Stimulated activated CD8-positive, alpha-beta memory T cell treated with anti-CD3 and anti-CD28 coated beads, Interleukin-7, amount 100 ng/mL, for 1 hour (primary cell): ENCODE measurements at regions not wholly inside any gene's neighbourhood (a gene's known extent, or its start where the extent isn't known, plus 50 kb on each side); places are given as distances from the start of the nearest gene placed in this dataset.

Source experiments
- DNase-seq, 2 donors: peaks; one replicate each; pipeline ENCODE4 v3.0.0-alpha.2; 2020; ENCODE audit warnings: low read depth in 2 of 2

GRCh38 chrX:20863649-20864048 is 510.6 kb upstream of the CNKSR2 start:
- DNase-seq = no peak

GRCh38 chrX:20861113-20861512 is 513.1 kb upstream of the CNKSR2 start:
- no peak for DNase-seq

GRCh38 chrX:20857746-20858145 is 516.5 kb upstream of the CNKSR2 start:
- DNase-seq = no peak

GRCh38 chrX:20838477-20838876 is 535.7 kb upstream of the CNKSR2 start:
- DNase-seq = no peak

- no peak for DNase-seq
Observed at GRCh38 chrX:20829665-20830491, 544.3 kb upstream of the CNKSR2 start.

- no peak for DNase-seq
Observed at GRCh38 chrX:20825984-20826383, 548.2 kb upstream of the CNKSR2 start.

- no peak for DNase-seq
Observed at GRCh38 chrX:20803971-20804370, 537.3 kb upstream of the RPS6KA3 start.

GRCh38 chrX:20802036-20802435 is 535.3 kb upstream of the RPS6KA3 start:
- no peak for DNase-seq

GRCh38 chrX:20796450-20796849 is 529.7 kb upstream of the RPS6KA3 start:
- no peak for DNase-seq

- no peak for DNase-seq
Observed at GRCh38 chrX:20789103-20789502, 522.4 kb upstream of the RPS6KA3 start.

GRCh38 chrX:20767346-20767745 is 500.6 kb upstream of the RPS6KA3 start:
- DNase-seq = no peak

GRCh38 chrX:20756585-20756984 is 489.9 kb upstream of the RPS6KA3 start:
- no peak for DNase-seq

GRCh38 chrX:20753076-20753475 is 486.4 kb upstream of the RPS6KA3 start:
- DNase-seq = no peak

GRCh38 chrX:20746690-20747089 is 480.0 kb upstream of the RPS6KA3 start:
- DNase-seq = no peak

- DNase-seq = no peak
Observed at GRCh38 chrX:20743046-20743445, 476.3 kb upstream of the RPS6KA3 start.

GRCh38 chrX:20742106-20742505 is 475.4 kb upstream of the RPS6KA3 start:
- no peak for DNase-seq

- DNase-seq = no peak
Observed at GRCh38 chrX:20740443-20740842, 473.7 kb upstream of the RPS6KA3 start.

GRCh38 chrX:20739038-20739745 is 472.5 kb upstream of the RPS6KA3 start:
- DNase-seq = no peak

GRCh38 chrX:20729416-20729815 is 462.7 kb upstream of the RPS6KA3 start:
- no peak for DNase-seq

GRCh38 chrX:20727447-20727846 is 460.7 kb upstream of the RPS6KA3 start:
- DNase-seq = no peak

- no peak for DNase-seq
Observed at GRCh38 chrX:20720954-20721626, 454.4 kb upstream of the RPS6KA3 start.

GRCh38 chrX:20718592-20719380 is 452.1 kb upstream of the RPS6KA3 start:
- DNase-seq = no peak
